HEK293 (cell line): ENCODE measurements at regions not wholly inside any gene's neighbourhood (a gene's known extent, or its start where the extent isn't known, plus 50 kb on each side); places are given as distances from the start of the nearest gene placed in this dataset.

Experiments
- CTCF ChIP-seq: fragments of 450-650 bp; formaldehyde crosslinking; IDR thresholded peaks from 2 replicates; pipeline ENCODE4 v1.5.1; 2016; ENCODE audit warnings: missing biosample characterization, missing genetic modification characterization
- IKZF3 ChIP-seq: fragments of 450-650 bp; IDR thresholded peaks from 2 replicates; pipeline ENCODE4 v1.5.0; 2018; ENCODE audit warnings: missing biosample characterization, mild to moderate bottlenecking, missing genetic modification characterization, moderate library complexity
- ZNF747 ChIP-seq: fragments of 450-650 bp; formaldehyde crosslinking; IDR thresholded peaks from 2 replicates; pipeline ENCODE4 v1.5.1; 2016; ENCODE audit warnings: missing biosample characterization, missing genetic modification characterization

- no peak for TF ChIP-seq IKZF3 (tag by site-specific recombination)
- TF ChIP-seq CTCF (tag by site-specific recombination), result no peak
- TF ChIP-seq ZNF747 (tag by site-specific recombination), result no peak
Observed at GRCh38 chrX:137212078-137212632, 178.4 kb upstream of the GPR101 start.
